SK-N-MC (cell line): ENCODE measurements at regions not wholly inside any gene's neighbourhood (a gene's known extent, or its start where the extent isn't known, plus 50 kb on each side); places are given as distances from the start of the nearest gene placed in this dataset.

Experiments
- EZH2 ChIP-seq: fragments of 200-600 bp; sonication (generic); IDR thresholded peaks from one replicate; pipeline ENCODE4 v1.6.1; 2017; ENCODE audit warnings: antibody characterized with exemption
- FOXP2 ChIP-seq: optimal IDR thresholded peaks from 2 replicates; pipeline ENCODE3; 2011; ENCODE audit warnings: mild to moderate bottlenecking, moderate library complexity; ENCODE audit not compliant: insufficient read depth; ENCODE audit errors: extremely low read length, control extremely low read depth
- POLR2AphosphoS5 ChIP-seq: IDR thresholded peaks from 2 replicates; pipeline ENCODE4 v1.6.1; 2012; ENCODE audit warnings: mild to moderate bottlenecking, low read depth, low read length, borderline replicate concordance

- no peak for TF ChIP-seq EZH2
- TF ChIP-seq POLR2AphosphoS5: no peak
- no peak for TF ChIP-seq FOXP2
These were observed 469.5 kb downstream of the MAN2A1 start for GRCh38 chr5:110159202-110159601.
